ENCODE measurements at regions not wholly inside any gene's neighbourhood (a gene's known extent, or its start where the extent isn't known, plus 50 kb on each side); places are given as distances from the start of the nearest gene placed in this dataset.

- DNase-seq, result no peak
These were observed 60.6 kb upstream of the CDK20 start for GRCh38 chr9:88034964-88035363.

- DNase-seq, result no peak
These were observed 59.0 kb upstream of the CDK20 start for GRCh38 chr9:88033359-88033702.

- DNase-seq, result no peak
These were observed 54.0 kb upstream of the CDK20 start for GRCh38 chr9:88028338-88028737.

- no peak for DNase-seq
These were observed 51.8 kb upstream of the CDK20 start for GRCh38 chr9:88026118-88026479.

GRCh38 chr9:88025411-88026117, 51.2 kb upstream of the CDK20 start:
- DNase-seq, result no peak

GRCh38 chr9:88024896-88025295, 50.6 kb upstream of the CDK20 start:
- no peak for DNase-seq
